Mammary epithelial cell (primary cell): ENCODE measurements at regions not wholly inside any gene's neighbourhood (a gene's known extent, or its start where the extent isn't known, plus 50 kb on each side); places are given as distances from the start of the nearest gene placed in this dataset.

Experiments used
- CTCF ChIP-seq, 2 donors: IDR thresholded peaks in 1 of 2; conservative IDR thresholded peaks in 1 of 2; 2 replicates each; pipeline ENCODE4 v1.5.1; 2011 to 2012; ENCODE audit warnings: inconsistent platforms in 2 of 2, low read length in 2 of 2, mild to moderate bottlenecking in 2 of 2, control low read depth in 1 of 2, low read depth in 1 of 2; ENCODE audit not compliant: insufficient read depth in 1 of 2; ENCODE audit errors: extremely low read depth in 1 of 2
- EZH2 ChIP-seq: IDR thresholded peaks from 2 replicates; pipeline ENCODE4 v1.6.1; 2012; ENCODE audit warnings: low read length, inconsistent platforms, borderline replicate concordance

- no peak for TF ChIP-seq CTCF (conservative IDR thresholded peaks at IDR 0.05 in 1 of 2, IDR thresholded peaks at IDR 0.05 in 1 of 2; ENCODE audit: extremely low read depth in 1 of 2, insufficient read depth in 1 of 2, low read depth in 1 of 2, low read length in 2 of 2)
- no peak for TF ChIP-seq EZH2
These were observed 1300.7 kb downstream of the PCDH9 start for GRCh38 chr13:65929436-65929835.
